ENCODE measurements at regions not wholly inside any gene's neighbourhood (a gene's known extent, or its start where the extent isn't known, plus 50 kb on each side); places are given as distances from the start of the nearest gene placed in this dataset.
"Not testable (repeated sequence)": the region's sequence is repeated elsewhere in the genome, so short reads cannot be mapped to it uniquely, and the experiment has no call there.

DNA sequence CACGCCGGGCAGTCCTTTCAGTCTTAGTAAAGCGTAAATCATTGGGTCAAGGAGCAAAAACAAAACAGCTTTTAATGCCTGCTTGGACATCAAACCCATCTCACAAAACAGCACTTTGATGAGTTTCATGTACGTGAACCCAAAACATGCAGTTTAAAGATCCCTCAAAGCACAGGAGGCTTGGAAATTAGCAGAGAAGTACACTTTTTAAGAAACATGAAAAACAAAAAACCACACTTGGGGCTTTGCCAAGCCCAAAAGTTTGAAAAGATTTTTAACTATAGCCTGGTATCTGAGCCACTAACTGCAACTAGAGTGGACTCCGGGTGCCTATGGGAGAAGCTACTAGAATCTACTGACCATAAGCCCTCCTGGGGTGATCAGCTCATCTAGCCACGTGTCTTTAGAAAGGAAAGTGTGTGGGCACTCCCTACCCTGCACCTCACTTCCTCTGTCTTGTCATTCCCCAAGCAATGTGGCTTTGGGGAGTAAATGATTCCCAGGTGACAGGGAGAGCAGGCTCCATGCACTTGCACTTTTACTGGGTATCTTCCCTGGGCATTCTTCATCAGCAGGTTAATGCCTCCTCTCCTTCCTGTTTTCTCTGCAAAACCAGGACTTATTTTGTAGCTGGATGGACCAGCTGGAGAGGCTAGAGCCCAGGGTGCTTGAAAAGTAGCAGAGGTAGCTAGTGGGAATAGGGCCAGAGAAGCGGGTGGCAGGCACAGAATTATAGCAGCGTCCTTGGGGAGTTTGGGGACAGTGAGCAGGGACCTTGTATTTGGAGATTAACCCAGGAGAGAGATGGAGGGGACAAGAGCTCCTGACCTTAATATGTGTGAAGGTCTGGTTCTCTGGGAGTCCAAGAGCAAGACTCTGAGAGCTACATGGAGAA, 339.3 kb downstream of the BCL11B start:
- DNase-seq (ENCODE audit: low read depth in 2 of 2), result no peak

DNA sequence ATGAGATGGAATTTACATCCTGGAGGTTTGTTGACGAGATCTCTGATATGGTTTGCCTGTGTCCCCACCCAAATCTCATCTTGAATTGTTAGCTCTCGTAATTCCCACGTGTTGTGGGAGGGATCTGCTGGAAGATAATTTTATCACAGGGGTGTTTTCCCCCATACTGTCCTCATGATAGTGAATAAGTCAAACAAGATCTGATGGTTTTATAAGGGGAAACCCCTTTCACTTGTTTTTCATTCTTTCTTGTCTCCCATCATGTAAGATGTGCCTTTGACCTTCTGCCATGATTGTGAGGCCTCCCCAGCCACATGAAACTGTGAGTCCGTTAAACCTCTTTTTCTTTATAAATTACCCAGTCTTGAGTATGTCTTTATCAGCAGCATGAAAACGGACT, 337.4 kb downstream of the BCL11B start:
- DNase-seq (ENCODE audit: low read depth in 2 of 2), result not testable (repeated sequence)

DNA sequence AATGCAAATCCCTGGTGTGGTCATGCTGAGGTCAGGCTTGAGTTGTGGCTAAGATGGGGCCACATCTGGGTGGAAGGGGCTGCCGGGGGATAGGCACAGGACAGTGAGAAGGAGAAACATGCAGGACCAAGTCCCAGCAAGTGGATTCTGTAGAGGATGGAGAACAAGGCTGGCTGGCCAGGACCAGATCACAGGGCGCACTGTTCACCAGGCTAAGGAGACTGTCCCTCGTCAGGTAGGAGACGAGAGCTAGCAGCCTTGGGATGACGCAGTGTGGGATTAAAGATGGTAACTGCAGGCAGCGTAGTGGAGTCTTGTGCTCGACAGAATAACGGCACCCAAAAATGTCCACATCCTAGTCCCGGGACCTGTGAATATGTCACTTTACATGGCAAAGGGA, 336.1 kb downstream of the BCL11B start:
- DNase-seq (ENCODE audit: low read depth in 2 of 2), result no peak

DNA sequence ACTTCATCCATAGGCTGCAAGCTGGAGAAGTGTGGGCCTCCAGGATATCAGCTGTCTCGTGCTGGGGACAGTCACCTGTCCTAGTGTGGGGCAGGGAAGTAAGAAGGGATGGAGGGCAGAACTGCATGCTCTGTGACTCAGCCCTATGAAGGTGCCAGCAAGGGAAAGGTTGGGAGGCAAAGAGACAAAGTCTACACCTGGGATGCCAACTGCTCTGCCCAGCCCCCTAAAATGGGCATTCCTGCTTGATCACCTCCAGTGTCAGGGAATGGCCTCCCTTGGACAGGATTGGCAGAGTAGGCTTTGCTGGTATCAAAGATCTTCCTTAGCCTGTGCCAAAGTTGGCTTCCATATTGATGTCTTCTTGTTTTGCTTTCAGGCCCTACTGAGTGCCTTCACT, 335.0 kb downstream of the BCL11B start:
- no peak for DNase-seq (ENCODE audit: low read depth in 2 of 2)

DNA sequence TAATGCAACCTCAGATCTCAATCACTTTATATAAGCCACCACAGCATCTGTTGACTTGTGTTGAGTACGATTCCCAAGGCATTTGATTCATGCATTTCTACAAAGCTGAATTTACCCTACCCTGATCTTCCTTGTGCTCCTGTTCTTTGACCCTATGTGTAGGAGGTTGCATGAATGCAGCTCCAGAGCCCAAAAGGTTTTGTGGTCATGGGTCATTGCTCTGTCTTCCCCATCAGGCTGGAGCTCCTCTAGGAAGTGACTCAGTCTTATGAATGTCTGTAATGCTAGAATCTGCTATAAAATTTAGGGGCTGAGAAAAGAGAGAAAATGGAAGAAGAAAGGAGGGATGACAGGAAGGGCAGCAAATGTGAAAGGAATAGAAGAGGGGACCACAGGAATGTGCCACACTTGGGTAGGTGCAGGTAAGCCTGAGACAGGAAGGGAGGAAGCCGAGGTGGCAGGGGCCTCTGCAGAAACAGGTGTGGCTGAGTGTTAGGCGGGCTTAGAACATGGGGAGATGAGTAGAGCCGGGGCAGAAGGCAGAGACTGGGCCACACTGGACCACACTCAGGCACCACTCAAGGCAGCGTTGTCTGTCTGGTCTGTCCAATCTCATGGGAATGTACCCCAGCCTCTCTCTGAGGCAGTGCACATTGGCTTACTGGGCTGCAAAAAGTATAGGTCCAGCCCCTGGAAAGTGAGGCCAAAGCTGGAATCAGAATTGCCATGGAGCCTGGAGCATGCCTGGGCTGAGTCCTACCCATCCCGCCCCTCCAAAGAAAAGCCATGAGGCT, 334.1 kb downstream of the BCL11B start:
- DNase-seq (ENCODE audit: low read depth in 2 of 2), result no peak

DNA sequence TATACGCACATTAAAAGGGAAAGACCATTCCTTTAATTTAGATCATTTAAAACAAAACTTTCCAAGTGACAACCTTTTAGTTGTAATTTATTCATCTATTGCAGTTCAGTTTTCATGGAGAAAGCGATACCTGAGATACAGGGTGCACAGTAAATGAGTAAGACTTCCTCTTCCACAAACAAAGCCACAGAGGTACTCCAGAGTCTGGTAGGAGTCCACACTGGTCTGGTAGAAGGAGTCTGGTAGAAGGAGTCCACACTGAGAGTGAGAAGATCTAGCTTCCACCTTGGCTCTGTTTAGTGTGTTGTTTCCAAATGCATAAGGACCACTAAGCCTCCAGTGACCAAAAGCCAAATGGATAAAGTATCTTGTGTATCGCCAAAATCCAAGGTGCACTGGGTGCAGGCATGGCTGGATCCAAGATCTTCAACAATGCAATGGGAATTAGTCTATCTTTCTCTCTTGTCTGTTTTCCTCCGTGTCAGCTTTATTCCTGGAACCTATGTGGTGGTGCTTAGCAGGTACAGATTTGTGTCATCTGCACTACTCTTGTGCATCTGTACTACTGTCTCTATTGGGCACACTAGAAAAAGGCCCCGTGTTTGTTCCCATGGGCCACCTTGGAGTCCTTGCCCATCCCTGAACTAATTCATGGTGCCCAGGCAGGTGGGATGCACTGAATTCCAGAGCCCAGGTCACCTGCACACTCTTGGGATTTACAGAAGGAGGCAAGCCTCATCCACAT, 331.1 kb downstream of the BCL11B start:
- no peak for DNase-seq (ENCODE audit: low read depth in 2 of 2)

DNA sequence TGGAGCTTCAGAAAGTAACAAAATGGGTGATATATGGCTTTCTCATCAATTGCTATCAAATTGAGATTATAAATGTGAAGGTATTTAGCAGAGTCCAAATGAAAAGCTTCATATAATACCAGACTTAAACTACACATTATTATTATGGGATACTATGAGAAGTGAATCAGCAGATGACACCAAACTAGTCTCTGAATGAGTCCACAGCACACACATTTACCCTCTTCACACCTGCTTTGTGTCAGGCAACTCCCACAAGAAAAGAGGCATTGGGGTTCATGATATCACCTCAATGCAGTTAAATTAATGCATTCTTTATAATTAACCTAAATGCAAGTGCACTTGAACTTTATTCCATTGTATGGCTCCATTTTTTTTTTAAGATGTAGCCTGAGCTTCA, 330.5 kb downstream of the BCL11B start:
- DNase-seq (ENCODE audit: low read depth in 2 of 2), result no peak

DNA sequence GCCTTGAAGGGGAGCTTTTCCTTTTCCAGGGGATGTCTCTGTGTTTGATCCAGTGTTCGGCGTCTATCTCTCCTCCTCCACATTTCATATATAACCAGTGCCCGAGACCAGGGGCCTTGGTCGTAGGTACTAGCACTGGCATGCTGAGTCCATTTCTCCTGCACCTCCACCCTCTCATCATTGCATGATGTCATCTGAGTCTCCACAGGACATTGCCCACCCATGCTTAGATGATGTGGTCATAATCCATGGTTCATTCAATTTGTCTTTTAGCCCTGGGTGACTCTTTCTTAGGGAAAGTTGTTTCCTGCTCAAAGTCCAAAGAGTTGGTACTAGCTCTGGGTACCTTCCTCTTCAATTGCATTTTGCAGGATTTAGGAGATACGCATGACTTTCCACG, 328.1 kb downstream of the BCL11B start:
- no peak for DNase-seq (ENCODE audit: low read depth in 2 of 2)

DNA sequence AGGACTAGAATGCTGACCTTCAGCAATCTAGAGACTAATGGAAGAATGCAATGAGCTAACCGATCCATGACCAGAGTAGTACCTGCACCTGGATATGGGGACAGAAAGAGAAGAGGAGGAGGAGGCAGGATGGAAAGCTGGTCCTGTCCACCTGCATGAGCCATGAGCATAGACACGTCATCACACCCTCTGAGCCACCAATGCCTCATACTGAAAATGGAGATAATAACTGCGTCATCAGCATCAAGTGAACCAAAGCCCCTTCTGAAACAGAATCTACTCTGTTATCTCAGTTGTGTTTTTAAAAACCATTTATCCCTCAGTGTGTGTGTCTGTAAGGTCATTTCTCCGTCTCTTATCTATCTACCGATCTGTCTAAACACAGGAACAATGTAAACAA, 327.0 kb downstream of the BCL11B start:
- DNase-seq (ENCODE audit: low read depth in 2 of 2), result no peak

DNA sequence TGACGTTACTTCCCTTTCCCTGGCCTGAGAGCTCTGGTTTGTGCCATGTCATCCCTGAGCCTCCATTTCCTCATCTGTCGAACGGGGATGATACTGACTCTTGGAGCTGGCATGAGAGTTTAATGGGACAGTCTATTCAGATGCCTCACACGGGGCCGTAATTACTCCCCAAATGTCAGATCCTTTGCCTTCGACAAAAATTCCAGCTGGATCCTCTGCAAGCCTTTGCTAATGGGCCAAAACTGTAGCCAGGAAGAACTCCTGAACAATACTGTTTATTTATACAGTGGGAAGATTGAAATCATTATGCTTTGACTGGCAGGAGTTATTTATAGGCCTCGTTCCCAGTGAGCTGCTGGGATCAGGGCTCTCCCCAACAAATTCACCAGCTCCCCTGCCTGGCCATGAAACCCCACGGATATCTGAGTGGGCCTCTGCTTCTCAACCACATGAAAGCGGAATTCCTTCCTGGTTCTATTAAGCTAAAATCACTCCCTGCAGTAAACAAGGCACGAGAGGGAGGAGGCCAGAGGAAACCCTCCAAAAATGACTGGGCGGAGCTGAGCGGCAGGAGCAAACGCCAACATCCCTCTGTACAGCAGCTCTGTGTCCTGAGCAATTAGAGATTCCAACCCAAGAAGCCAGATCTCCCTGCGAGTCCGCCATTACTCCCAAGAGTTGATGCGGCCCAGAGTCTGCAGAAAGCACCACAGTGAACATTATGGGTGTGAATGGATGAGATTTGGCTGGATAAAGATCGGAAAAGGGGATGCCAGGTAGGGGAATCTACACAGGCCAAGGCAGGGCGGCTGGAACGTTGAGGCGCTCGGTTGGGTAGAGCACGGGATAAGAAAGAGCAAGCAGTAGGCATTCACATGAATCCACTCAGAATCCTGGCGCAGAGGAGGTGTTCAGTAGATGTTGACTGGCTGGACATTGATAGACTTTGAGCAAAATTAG, 326.1 kb downstream of the BCL11B start:
- no peak for DNase-seq (ENCODE audit: low read depth in 2 of 2)

DNA sequence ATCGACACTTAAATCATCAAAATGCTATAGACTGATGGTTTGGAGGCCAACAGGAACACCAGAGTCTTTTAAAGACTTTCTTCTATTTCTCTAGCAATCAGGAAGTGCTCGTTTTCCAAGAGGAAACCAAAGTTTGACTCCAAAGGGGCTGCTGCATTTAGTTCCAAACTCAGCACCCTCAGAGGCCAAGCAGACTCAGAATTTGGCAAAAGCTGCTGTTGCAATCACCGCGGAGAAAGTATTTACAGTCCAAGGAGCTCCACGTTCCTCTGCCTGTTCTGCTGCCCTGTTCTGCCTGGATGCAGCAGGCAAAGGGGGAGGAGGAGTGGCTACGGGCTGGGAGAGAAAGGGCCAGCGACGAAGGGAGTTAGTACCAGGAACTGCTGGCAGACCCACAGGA, 325.1 kb downstream of the BCL11B start:
- no peak for DNase-seq (ENCODE audit: low read depth in 2 of 2)

DNA sequence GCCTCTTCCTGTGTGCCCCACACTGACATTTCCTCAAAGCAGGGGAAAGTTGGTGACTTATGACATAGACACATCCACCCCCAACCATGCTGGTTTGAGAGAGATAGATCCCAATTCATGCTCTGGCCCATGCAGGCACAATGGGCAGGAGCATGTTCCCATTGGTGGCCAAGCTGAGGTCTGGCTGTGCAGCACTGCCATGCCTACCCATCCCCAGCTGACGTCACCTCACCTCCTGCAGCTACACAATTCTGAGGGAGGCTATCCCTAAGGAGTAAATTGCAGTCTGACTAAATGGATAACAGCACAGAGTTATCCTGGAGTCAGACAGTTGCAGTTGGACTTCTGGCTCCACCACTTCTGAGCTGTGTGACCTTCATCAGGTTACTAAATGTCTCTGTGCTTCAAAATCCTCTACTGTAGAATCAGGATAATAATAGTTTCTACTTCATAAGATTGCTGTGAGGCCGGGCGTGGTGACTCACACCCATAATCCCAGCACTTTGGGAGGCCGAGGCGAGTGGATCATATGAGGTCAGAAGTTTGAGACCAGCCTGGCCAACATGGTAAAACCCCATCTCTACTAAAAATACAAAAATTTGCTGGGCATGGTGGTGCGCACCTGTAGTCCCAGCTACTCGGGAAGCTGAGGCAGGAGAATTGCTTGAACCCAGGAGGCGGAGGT, 323.9 kb downstream of the BCL11B start:
- DNase-seq (ENCODE audit: low read depth in 2 of 2), result no peak

DNA sequence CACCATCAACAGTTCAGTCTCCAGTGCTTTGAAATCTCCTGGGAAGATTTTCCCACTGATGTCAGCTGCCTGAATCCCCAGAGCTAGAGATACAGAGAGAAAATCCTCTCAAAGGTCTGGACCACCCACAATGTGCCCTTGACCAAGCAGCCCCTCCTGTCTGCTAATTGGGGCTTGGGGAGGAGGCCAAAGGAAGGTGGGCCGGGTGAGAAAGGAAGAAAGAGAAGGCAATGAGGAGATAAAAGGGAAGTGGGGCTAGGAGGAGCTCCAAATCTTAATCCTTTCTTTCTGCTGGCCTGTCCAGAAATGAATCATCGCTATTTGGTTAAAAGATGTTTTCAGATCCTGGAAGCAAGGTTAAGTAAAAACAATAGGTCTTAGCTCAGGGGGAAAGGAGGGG, 322.9 kb downstream of the BCL11B start:
- DNase-seq (ENCODE audit: low read depth in 2 of 2), result no peak

DNA sequence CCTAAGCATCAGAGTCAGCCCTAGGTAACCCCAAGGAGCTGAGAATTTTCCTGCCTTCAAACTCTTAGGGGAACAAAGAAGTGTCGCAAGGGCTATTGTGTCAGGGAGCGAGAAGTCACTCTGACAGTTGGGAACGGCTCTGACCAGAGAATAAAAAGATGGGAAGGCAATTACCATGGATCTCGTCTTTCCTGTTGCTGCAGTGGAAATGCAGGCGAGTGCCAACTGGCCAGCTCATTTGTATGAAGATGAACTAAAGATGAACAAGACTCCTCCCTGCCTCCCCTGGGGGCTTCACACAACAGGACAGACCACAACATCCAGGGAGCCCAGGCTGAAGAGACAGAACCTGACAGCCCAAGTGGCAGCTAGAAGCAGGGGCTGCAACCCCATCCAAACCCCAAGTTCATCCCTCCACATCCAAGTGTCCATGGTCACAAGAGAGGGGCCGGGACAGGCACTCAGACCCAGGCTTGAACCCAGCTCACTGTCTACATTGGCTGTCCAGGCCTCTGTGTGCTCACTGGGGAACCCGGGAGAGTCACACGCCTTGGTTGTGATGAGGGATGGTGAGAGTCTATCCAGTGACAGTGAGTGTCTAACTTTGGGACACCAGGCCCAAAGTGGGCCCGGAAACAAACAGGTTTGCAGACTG, 322.4 kb downstream of the BCL11B start:
- DNase-seq (ENCODE audit: low read depth in 2 of 2), result no peak

DNA sequence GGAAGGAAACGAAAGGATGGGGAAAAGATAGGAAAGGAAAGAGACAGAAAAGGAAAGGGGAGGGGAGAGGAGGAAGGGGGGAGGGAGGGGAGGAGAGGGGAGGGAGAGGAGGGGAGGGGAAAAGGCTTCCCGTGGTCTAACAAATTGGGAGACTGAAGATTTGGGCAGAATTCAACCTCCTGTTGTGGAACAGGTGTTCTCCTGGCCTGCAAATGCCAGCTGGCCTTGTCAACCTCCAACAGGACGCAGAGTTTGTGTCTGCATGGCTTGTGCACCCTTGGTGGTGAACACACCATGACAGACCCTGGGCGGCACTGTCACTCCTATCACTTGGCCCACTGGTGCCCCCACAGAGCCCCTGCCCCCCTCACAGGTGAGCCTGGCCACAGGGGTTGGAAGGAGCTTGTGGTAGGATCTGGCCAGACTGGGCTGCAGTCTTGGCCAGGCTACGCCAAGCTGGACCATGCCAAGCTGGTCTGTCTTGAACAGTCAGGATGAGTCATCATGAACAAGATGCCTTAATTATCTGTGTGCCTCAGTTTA, 321.6 kb downstream of the BCL11B start:
- DNase-seq (ENCODE audit: low read depth in 2 of 2), result no peak

DNA sequence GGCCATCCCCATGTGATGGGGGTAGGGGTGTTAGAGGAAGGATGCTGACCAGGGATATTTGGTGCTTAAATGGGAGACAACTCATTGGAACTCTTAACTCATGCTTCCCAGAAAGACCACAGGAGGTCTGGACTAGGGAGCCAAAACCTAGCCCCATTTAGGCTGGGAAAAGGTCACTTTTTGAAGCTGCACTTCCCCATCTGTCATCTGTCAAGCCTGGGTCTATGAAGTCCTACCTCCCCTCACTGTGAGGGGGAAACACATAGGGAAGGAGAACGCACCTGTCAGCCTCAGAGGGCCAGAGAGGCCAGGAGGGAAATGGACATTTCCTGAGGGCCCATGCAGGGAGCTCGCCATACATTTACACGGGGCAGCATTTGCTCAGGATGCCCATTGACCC, 321.0 kb downstream of the BCL11B start:
- DNase-seq (ENCODE audit: low read depth in 2 of 2), result no peak

DNA sequence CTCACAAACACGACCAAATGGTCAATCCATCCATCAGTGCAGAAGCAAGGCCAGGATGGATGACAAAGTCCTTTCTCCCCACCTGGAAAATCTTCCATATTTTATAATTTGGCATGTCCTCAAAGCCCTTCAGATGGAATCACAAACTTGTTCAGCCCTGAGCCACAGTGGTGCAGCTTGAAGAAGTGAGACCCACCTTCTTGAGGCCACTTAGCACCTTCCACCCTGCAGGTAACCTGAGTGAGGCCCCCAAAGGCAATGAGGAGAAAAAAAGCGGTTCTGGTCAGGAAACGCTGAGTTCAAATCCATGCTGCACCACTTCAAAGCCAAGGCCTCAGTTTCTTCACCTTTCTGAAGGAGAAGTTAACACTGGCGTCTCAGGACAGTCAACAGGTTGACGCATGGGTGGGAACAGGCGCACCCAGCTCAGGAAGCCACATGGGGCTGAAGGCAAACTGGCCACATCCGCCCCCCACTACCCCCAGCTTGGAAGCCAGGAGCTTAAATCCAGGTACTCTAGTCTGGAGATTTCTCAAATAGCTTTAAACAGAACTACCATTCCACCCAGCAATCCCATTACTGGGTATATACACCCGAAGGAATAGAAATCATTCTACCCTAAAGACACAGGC, 320.4 kb downstream of the BCL11B start:
- DNase-seq (ENCODE audit: low read depth in 2 of 2), result no peak

DNA sequence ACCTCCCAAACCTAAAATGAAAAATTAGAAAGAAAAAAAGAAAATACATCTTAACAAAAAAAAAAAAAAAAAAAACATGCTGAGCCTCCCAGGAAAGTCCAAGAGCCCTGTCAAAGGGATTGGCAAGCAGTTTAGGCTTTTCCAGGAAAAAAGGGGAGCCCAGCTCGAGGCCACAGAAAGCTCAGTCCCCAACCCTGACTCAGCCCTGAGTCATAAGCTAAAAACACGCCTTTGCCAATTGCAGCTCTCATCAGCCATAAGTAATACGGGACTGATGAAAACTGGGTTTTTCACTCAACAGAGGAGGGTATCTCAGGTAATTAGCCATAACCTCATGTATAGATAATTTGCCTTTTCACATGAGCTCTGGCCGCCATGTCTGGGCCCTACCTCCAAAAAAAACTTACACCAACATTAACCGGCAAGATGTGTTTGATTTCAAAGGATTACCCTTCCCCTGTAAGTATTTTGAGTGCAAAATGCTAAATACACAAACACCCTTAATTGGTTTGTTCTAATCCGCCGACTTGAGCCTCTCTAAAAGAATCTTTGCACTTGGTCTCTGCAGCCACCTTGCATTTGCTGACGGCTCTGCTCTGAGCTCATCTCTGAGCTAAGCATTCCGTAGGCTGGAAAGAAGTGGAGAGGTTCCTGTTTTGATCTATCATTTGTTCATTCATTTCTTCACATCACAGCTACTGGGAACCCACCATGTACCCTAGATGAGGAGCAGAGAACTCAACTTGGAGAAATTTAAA, 319.2 kb downstream of the BCL11B start:
- no peak for DNase-seq (ENCODE audit: low read depth in 2 of 2)
